Neural cell (in vitro differentiated cells): ENCODE measurements at regions not wholly inside any gene's neighbourhood (a gene's known extent, or its start where the extent isn't known, plus 50 kb on each side); places are given as distances from the start of the nearest gene placed in this dataset.

Experiments
- H2AFZ ChIP-seq: fragments of 200-600, 300-800 bp; sonication (generic), shearing (Covaris generic); 2 replicates; pipeline ENCODE4 v1.6.0; 2014; ENCODE audit warnings: low read depth, mild to moderate bottlenecking, antibody characterized with exemption, low read length, moderate library complexity
- H3F3A ChIP-seq: fragments of 200-600 bp; shearing (Covaris generic); 2 replicates; pipeline ENCODE4 v1.6.1; 2016; ENCODE audit warnings: mild to moderate bottlenecking, moderate library complexity, mixed read lengths, antibody characterized with exemption, low read length; ENCODE audit not compliant: insufficient read depth, poor library complexity, severe bottlenecking
- H3K27ac ChIP-seq: fragments of 200-600, 300-800 bp; sonication (generic), shearing (Covaris generic); 2 replicates; pipeline ENCODE4 v1.5.1; 2014; ENCODE audit warnings: mild to moderate bottlenecking, low read length, moderate library complexity
- H3K27me3 ChIP-seq: fragments of 300-800, 200-600 bp; sonication (generic), shearing (Covaris generic); 2 replicates; pipeline ENCODE4 v1.6.0; 2014; ENCODE audit warnings: mild to moderate bottlenecking, low read depth, low read length, moderate library complexity; ENCODE audit not compliant: insufficient read depth
- H3K36me3 ChIP-seq: fragments of 300-800, 200-600 bp; sonication (generic), shearing (Covaris generic); 2 replicates; pipeline ENCODE4 v1.5.1; 2014; ENCODE audit warnings: mild to moderate bottlenecking, antibody characterized with exemption, low read length, moderate library complexity; ENCODE audit not compliant: insufficient read depth
- H3K4me2 ChIP-seq: fragments of 300-800, 200-600 bp; sonication (generic), shearing (Covaris generic); 2 replicates; pipeline ENCODE4 v1.6.0; 2014; ENCODE audit warnings: mild to moderate bottlenecking, low read length
- H3K4me3 ChIP-seq: fragments of 300-800, 200-600 bp; sonication (generic), shearing (Covaris generic); 2 replicates; pipeline ENCODE4 v1.5.1; 2014; ENCODE audit warnings: mild to moderate bottlenecking, low read length, moderate library complexity
- H3K79me2 ChIP-seq: fragments of 200-600 bp; shearing (Covaris generic); replicated peaks from 2 replicates; pipeline ENCODE4 v1.6.0; 2014; ENCODE audit warnings: mild to moderate bottlenecking, low read length, moderate library complexity; ENCODE audit not compliant: insufficient read depth
- H3K9ac ChIP-seq: fragments of 300-800, 200-600 bp; sonication (generic), shearing (Covaris generic); 2 replicates; pipeline ENCODE4 v1.6.1; 2016; ENCODE audit warnings: mild to moderate bottlenecking, low read length, mixed read lengths
- H3K9me2 ChIP-seq: fragments of 200-600 bp; shearing (Covaris generic); 2 replicates; pipeline ENCODE4 v1.6.1; 2016; ENCODE audit warnings: mild to moderate bottlenecking, low read length, mixed read lengths; ENCODE audit not compliant: insufficient read depth
- H3K9me3 ChIP-seq: fragments of 200-600, 300-800 bp; sonication (generic), shearing (Covaris generic); 2 replicates; pipeline ENCODE4 v1.6.1; 2016; ENCODE audit warnings: mild to moderate bottlenecking, mixed run types, low read length, moderate library complexity, mixed read lengths
- H4K20me1 ChIP-seq: fragments of 200-600 bp; shearing (Covaris generic); 2 replicates; pipeline ENCODE4 v1.6.1; 2016; ENCODE audit warnings: mild to moderate bottlenecking, mixed run types; ENCODE audit not compliant: insufficient read depth
- EP300 ChIP-seq: fragments of 450-650 bp; conservative IDR thresholded peaks from 2 replicates; pipeline ENCODE4 v1.6.1; 2014; ENCODE audit warnings: antibody characterized with exemption, mild to moderate bottlenecking, moderate library complexity; ENCODE audit not compliant: poor library complexity, severe bottlenecking
- EZH2 ChIP-seq: fragments of 200-600, 300-800 bp; shearing (Covaris generic), sonication (generic); IDR thresholded peaks from 2 replicates; pipeline ENCODE4 v1.6.1; 2014; ENCODE audit warnings: antibody characterized with exemption, low read length, borderline replicate concordance, mild to moderate bottlenecking; ENCODE audit not compliant: insufficient read depth, poor library complexity, severe bottlenecking
- MXI1 ChIP-seq: fragments of 450-650 bp; conservative IDR thresholded peaks from 2 replicates; pipeline ENCODE4 v1.6.1; 2014; ENCODE audit warnings: antibody characterized with exemption, mild to moderate bottlenecking; ENCODE audit not compliant: poor library complexity, severe bottlenecking
- POLR2AphosphoS5 ChIP-seq: IDR thresholded peaks from 2 replicates; pipeline ENCODE4 v1.6.1; 2012
- RAD21 ChIP-seq: fragments of 450-650 bp; conservative IDR thresholded peaks from 2 replicates; pipeline ENCODE4 v1.6.1; 2014; ENCODE audit warnings: antibody characterized with exemption, mild to moderate bottlenecking, moderate library complexity
- SMC3 ChIP-seq: fragments of 450-650 bp; conservative IDR thresholded peaks from 2 replicates; pipeline ENCODE4 v1.6.1; 2014; ENCODE audit warnings: antibody characterized with exemption, mild to moderate bottlenecking, moderate library complexity; ENCODE audit not compliant: poor library complexity
- TAF1 ChIP-seq: IDR thresholded peaks from 2 replicates; pipeline ENCODE4 v1.6.1; 2012; ENCODE audit warnings: low read depth
- TF ChIP-seq, protein P1 (sequence below): fragments of 450-650 bp; IDR thresholded peaks from 2 replicates; pipeline ENCODE4 v1.5.1; 2014; ENCODE audit warnings: antibody characterized with exemption, mild to moderate bottlenecking, moderate library complexity; ENCODE audit not compliant: poor library complexity, severe bottlenecking
- TF ChIP-seq, protein P2 (sequence below): IDR thresholded peaks from 2 replicates; pipeline ENCODE4 v1.6.1; 2012; ENCODE audit warnings: borderline replicate concordance

DNA sequence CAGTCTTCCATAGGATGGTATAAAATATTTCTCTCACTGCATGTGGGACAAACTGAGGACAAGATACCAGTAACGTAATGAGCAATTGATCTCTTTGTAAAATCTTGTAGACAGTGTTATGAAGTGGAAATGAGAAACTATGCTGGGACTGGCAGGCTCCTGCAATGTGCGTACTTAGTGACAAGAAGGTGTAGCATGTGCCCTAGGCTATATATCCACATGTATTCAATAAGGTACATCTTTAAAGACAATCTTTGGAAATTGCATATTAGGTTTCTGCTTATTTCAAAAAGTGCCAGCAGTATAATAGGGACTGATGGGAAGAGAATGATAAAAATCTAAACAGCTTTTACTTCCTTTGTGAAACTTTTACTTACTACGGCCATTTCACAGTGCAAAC is 81.9 kb upstream of the GREM2 start:
- TF ChIP-seq SMC3 (no peak), MXI1 (no peak), RAD21 (no peak), EP300 (no peak), EZH2 (no peak), POLR2AphosphoS5 (no peak), TAF1 (no peak)
- TF ChIP-seq, protein P1, sequence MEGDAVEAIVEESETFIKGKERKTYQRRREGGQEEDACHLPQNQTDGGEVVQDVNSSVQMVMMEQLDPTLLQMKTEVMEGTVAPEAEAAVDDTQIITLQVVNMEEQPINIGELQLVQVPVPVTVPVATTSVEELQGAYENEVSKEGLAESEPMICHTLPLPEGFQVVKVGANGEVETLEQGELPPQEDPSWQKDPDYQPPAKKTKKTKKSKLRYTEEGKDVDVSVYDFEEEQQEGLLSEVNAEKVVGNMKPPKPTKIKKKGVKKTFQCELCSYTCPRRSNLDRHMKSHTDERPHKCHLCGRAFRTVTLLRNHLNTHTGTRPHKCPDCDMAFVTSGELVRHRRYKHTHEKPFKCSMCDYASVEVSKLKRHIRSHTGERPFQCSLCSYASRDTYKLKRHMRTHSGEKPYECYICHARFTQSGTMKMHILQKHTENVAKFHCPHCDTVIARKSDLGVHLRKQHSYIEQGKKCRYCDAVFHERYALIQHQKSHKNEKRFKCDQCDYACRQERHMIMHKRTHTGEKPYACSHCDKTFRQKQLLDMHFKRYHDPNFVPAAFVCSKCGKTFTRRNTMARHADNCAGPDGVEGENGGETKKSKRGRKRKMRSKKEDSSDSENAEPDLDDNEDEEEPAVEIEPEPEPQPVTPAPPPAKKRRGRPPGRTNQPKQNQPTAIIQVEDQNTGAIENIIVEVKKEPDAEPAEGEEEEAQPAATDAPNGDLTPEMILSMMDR: no peak
- TF ChIP-seq, protein P2, sequence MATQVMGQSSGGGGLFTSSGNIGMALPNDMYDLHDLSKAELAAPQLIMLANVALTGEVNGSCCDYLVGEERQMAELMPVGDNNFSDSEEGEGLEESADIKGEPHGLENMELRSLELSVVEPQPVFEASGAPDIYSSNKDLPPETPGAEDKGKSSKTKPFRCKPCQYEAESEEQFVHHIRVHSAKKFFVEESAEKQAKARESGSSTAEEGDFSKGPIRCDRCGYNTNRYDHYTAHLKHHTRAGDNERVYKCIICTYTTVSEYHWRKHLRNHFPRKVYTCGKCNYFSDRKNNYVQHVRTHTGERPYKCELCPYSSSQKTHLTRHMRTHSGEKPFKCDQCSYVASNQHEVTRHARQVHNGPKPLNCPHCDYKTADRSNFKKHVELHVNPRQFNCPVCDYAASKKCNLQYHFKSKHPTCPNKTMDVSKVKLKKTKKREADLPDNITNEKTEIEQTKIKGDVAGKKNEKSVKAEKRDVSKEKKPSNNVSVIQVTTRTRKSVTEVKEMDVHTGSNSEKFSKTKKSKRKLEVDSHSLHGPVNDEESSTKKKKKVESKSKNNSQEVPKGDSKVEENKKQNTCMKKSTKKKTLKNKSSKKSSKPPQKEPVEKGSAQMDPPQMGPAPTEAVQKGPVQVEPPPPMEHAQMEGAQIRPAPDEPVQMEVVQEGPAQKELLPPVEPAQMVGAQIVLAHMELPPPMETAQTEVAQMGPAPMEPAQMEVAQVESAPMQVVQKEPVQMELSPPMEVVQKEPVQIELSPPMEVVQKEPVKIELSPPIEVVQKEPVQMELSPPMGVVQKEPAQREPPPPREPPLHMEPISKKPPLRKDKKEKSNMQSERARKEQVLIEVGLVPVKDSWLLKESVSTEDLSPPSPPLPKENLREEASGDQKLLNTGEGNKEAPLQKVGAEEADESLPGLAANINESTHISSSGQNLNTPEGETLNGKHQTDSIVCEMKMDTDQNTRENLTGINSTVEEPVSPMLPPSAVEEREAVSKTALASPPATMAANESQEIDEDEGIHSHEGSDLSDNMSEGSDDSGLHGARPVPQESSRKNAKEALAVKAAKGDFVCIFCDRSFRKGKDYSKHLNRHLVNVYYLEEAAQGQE: no peak
- no peak overlapping the region for H3K27ac ChIP-seq

DNA sequence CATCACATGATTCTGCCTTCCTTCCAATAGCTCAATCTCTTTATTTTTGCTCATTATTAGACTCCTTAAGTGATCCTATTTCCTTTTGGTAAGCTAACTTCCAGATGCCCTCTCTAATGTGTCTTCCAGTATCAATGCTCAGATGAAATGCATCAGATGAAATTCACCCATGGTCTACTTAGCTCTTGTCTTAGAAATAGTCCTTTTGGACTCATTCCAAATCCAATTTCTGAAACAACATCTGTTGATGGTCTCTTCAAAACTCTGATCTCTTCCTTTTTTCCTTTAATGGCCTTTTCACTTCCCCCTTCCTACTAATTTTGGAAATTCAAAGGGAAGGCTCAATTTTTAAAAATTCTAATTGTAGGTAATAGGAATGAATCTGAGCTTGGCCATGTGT is 81.1 kb upstream of the GREM2 start:
- Histone ChIP-seq H3K9me3 (no peaks in the 10 kb centered on the region), H3F3A (no peaks in the 10 kb centered on the region), H3K27ac (no peak overlapping the region), H3K36me3 (no peaks in the 10 kb centered on the region), H3K4me3 (no peak overlapping the region), H3K79me2 (no peaks in the 10 kb centered on the region), H3K9me2 (no peaks in the 10 kb centered on the region), H3K4me2 (no peak overlapping the region), H3K27me3 (no peaks in the 10 kb centered on the region), H3K9ac (no peak overlapping the region), H2AFZ (no peak overlapping the region), H4K20me1 (no peaks in the 10 kb centered on the region)
- TF ChIP-seq MXI1: no peak
- TF ChIP-seq RAD21: no peak
- no peak for TF ChIP-seq SMC3
- no peak for TF ChIP-seq TAF1
- no peak for TF ChIP-seq EP300
- TF ChIP-seq EZH2: no peak
- TF ChIP-seq, protein P1: no peak
- TF ChIP-seq, protein P2: no peak
- TF ChIP-seq POLR2AphosphoS5: no peak

More for the DNA sequence above, 81.9 kb upstream of the GREM2 start:
- Histone ChIP-seq H4K20me1 (no peaks in the 10 kb centered on the region), H3K4me3 (no peak overlapping the region), H2AFZ (no peak overlapping the region), H3K9me3 (no peaks in the 10 kb centered on the region), H3K9ac (no peak overlapping the region), H3K27me3 (no peaks in the 10 kb centered on the region), H3F3A (no peaks in the 10 kb centered on the region), H3K4me2 (no peak overlapping the region), H3K9me2 (no peaks in the 10 kb centered on the region), H3K79me2 (no peaks in the 10 kb centered on the region), H3K36me3 (no peaks in the 10 kb centered on the region)
